Endodermal cell (in vitro differentiated cells): ENCODE measurements at regions not wholly inside any gene's neighbourhood (a gene's known extent, or its start where the extent isn't known, plus 50 kb on each side); places are given as distances from the start of the nearest gene placed in this dataset.

Source experiments
- DNase-seq: peaks from one replicate; pipeline ENCODE4 v3.0.0-alpha.2; 2017
- H3K27ac ChIP-seq: 2 replicates; pipeline ENCODE4 v1.5.1; 2013; ENCODE audit warnings: mild to moderate bottlenecking, low read depth, low read length, moderate library complexity
- H3K27me3 ChIP-seq: 2 replicates; pipeline ENCODE4 v1.6.1; 2013; ENCODE audit warnings: mild to moderate bottlenecking, low read length, moderate library complexity; ENCODE audit not compliant: insufficient read depth, control insufficient read depth, poor library complexity, severe bottlenecking
- H3K36me3 ChIP-seq: 2 replicates; pipeline ENCODE4 v1.7.0; 2013; ENCODE audit warnings: mild to moderate bottlenecking, low read length, moderate library complexity; ENCODE audit not compliant: control insufficient read depth, insufficient read depth
- H3K4me1 ChIP-seq: one replicate; pipeline ENCODE4 v1.7.0; 2013; ENCODE audit warnings: low read length; ENCODE audit not compliant: control insufficient read depth, insufficient read depth
- H3K4me3 ChIP-seq: 2 replicates; pipeline ENCODE4 v1.5.1; 2013; ENCODE audit warnings: mild to moderate bottlenecking, low read length, moderate library complexity
- H3K9ac ChIP-seq: 2 replicates; pipeline ENCODE4 v1.6.1; 2013; ENCODE audit warnings: mild to moderate bottlenecking, low read length, moderate library complexity; ENCODE audit not compliant: poor library complexity, severe bottlenecking; ENCODE audit errors: extremely low read depth
- H3K9me3 ChIP-seq: 2 replicates; pipeline ENCODE4 v1.6.1; 2013; ENCODE audit warnings: mild to moderate bottlenecking, low read length, moderate library complexity; ENCODE audit not compliant: control insufficient read depth
- H3K27ac Mint-ChIP-seq: 2 replicates; pipeline ENCODE4 v1.8.0; 2020; ENCODE audit warnings: mixed read lengths
- H3K27me3 Mint-ChIP-seq: 2 replicates; pipeline ENCODE4 v1.8.0; 2021; ENCODE audit warnings: mild to moderate bottlenecking, mixed read lengths; ENCODE audit not compliant: insufficient read depth
- H3K36me3 Mint-ChIP-seq: 2 replicates; pipeline ENCODE4 v1.8.0; 2020; ENCODE audit warnings: low read depth, mixed read lengths
- H3K4me1 Mint-ChIP-seq: 2 replicates; pipeline ENCODE4 v1.8.0; 2020; ENCODE audit warnings: mixed read lengths
- H3K4me3 Mint-ChIP-seq: 2 replicates; pipeline ENCODE4 v1.8.0; 2020; ENCODE audit warnings: mild to moderate bottlenecking, moderate library complexity, mixed read lengths
- H3K9me3 Mint-ChIP-seq: 2 replicates; pipeline ENCODE4 v1.8.0; 2020; ENCODE audit warnings: mild to moderate bottlenecking, mixed read lengths
- WGBS, 2 experiments: methylation state at CpG; one replicate each; pipeline versions ENCODE4 v1.1.5 to v1.1.7; 2013; ENCODE audit warnings: missing lambda C conversion rate in 2 of 2, mixed read lengths in 1 of 2; ENCODE audit not compliant: insufficient coverage in 1 of 2, insufficient read length in 1 of 2; 5-methylcytosine and 5-hydroxymethylcytosine counted together
- TF ChIP-seq, protein P1 (sequence below): fragments of 200-600 bp; sonication (generic); conservative IDR thresholded peaks from 2 replicates; pipeline ENCODE4 v1.5.0; 2021; ENCODE audit warnings: antibody characterized with exemption, mild to moderate bottlenecking

DNA sequence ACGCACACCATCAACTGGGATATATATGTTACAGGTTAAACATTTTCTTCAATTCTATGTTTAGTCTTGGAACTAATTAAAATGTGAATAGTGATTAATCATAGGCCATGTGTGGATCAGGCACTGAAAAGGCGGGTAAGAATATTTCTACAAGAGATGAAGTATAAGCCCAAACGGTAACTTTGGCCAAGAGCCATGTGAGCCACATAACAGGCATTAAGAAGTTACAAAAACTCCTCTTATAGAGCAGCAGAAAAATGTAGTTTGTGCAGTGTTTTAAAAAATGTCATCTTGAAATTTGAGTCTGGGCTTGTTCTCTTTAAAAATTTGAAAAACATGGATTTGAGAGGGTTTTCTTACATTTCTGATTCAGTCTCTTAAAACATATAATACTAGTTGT, 521.8 kb upstream of the DIPK2B start:
- TF ChIP-seq, protein P1, sequence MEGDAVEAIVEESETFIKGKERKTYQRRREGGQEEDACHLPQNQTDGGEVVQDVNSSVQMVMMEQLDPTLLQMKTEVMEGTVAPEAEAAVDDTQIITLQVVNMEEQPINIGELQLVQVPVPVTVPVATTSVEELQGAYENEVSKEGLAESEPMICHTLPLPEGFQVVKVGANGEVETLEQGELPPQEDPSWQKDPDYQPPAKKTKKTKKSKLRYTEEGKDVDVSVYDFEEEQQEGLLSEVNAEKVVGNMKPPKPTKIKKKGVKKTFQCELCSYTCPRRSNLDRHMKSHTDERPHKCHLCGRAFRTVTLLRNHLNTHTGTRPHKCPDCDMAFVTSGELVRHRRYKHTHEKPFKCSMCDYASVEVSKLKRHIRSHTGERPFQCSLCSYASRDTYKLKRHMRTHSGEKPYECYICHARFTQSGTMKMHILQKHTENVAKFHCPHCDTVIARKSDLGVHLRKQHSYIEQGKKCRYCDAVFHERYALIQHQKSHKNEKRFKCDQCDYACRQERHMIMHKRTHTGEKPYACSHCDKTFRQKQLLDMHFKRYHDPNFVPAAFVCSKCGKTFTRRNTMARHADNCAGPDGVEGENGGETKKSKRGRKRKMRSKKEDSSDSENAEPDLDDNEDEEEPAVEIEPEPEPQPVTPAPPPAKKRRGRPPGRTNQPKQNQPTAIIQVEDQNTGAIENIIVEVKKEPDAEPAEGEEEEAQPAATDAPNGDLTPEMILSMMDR: no peak
- H3K27ac ChIP-seq: no peak overlapping the region
- no peaks in the 10 kb centered on the region for H3K27me3 Mint-ChIP-seq
- H3K4me1 Mint-ChIP-seq: no peaks in the 10 kb centered on the region
- H3K27ac Mint-ChIP-seq: no peak overlapping the region
- no peaks in the 10 kb centered on the region for H3K27me3 ChIP-seq
- H3K4me3 ChIP-seq: no peak overlapping the region
- WGBS, 2 experiments: 80 to 100% methylated on average over 1 to 2 of the region's 3 CpGs
- no peak for DNase-seq
- no peaks in the 10 kb centered on the region for H3K36me3 Mint-ChIP-seq
- no peaks in the 10 kb centered on the region for H3K4me1 ChIP-seq
- H3K36me3 ChIP-seq: no peaks in the 10 kb centered on the region
- H3K9ac ChIP-seq: no peak overlapping the region
- H3K9me3 ChIP-seq: no peaks in the 10 kb centered on the region
- H3K9me3 Mint-ChIP-seq: peaks cover 26% of the 10 kb centered on the region
- no peak overlapping the region for H3K4me3 Mint-ChIP-seq

DNA sequence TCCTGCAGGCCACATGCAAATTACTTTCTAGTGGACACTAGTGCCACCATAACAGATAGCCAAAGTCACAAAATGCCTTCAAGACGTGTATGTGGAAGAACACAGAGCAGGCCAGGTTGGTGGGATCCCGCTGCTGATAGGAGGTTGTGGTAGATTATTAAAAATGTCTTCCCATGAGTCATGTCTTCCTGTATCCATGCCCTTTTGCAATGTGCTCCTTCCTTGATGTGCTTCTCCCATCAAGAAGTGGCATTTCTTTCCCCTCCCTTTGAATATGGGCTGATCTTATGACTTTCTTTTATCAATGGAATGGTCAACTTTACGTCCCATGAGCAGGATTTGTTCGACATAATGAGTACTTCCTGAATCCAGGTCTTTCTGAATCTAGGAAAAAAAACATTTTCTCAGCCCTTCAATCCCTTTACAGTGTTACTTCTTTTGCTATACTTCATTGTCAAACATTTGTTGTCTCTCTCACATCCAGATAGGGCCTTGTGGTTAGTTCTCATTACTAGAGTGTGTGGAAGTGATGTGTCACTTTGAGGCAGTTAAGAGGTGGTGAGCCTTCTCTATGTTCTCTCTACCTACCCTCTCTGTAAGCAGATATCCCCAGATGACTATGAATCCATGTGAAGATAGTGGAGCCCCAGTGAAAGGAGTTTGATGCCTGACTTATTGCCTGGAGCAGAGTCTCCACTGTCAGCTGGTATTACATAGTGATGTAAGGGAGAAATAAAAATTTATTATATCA, 519.2 kb upstream of the DIPK2B start:
- Mint-ChIP-seq H3K27ac (no peak overlapping the region), H3K9me3 (peaks cover 44% of the 10 kb centered on the region), H3K27me3 (no peaks in the 10 kb centered on the region), H3K4me1 (no peaks in the 10 kb centered on the region), H3K36me3 (no peaks in the 10 kb centered on the region), H3K4me3 (no peak overlapping the region)
- no peaks in the 10 kb centered on the region for H3K9me3 ChIP-seq
- TF ChIP-seq, protein P1: no peak
- H3K27ac ChIP-seq: no peak overlapping the region
- H3K36me3 ChIP-seq: no peaks in the 10 kb centered on the region
- no peak for DNase-seq
- H3K27me3 ChIP-seq: no peaks in the 10 kb centered on the region
- no peaks in the 10 kb centered on the region for H3K4me1 ChIP-seq
- no peak overlapping the region for H3K4me3 ChIP-seq
- no peak overlapping the region for H3K9ac ChIP-seq
- WGBS, 2 experiments: 91% methylated on average over 4 of the region's 4 CpGs; no CpG with 5 or more reads in 1 of the 2 experiments

DNA sequence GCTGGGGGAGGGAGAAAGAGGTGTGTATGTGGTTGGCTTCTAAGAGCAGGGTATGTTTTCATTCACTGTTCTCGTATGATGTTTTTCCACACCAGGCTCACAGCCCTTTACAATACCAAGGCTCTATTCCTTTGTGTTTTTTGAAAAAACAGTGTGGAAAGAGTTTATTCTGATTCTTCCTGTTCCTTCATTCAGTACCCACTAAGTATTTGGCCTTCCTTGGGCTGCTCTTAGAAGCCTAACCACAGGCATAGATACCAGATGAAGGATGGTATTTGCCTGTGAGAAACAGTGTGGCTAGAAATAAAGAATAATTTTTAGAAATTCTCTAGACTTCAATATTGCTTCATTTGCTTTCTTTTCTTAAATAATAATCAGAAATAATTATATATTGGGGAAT, 518.0 kb upstream of the DIPK2B start:
- Histone ChIP-seq H3K27me3 (no peaks in the 10 kb centered on the region), H3K9me3 (no peaks in the 10 kb centered on the region), H3K27ac (no peak overlapping the region), H3K9ac (no peak overlapping the region), H3K4me1 (no peaks in the 10 kb centered on the region), H3K4me3 (no peak overlapping the region), H3K36me3 (no peaks in the 10 kb centered on the region)
- no peak for DNase-seq
- Mint-ChIP-seq H3K9me3 (peaks cover 40% of the 10 kb centered on the region), H3K36me3 (no peaks in the 10 kb centered on the region), H3K4me1 (no peaks in the 10 kb centered on the region), H3K27me3 (no peaks in the 10 kb centered on the region), H3K27ac (no peak overlapping the region), H3K4me3 (no peak overlapping the region)
- no CpG with 5 or more reads among the region's 1 CpG for WGBS, 2 experiments
- TF ChIP-seq, protein P1: no peak
